GM21737 (cell line): ENCODE measurements at regions not wholly inside any gene's neighbourhood (a gene's known extent, or its start where the extent isn't known, plus 50 kb on each side); places are given as distances from the start of the nearest gene placed in this dataset.

Experiments
- ATAC-seq: cut with Tn5 transposase; IDR thresholded peaks from one replicate; pipeline ENCODE4 v1.9.1; 2021; ENCODE audit warnings: mild to moderate bottlenecking, moderate library complexity; ENCODE audit not compliant: unreplicated experiment

- ATAC-seq, result no peak
These were observed 132.8 kb upstream of the TCERG1L start for GRCh38 chr10:131444286-131444685.

- ATAC-seq, result no peak
These were observed 133.4 kb upstream of the TCERG1L start for GRCh38 chr10:131444862-131445461.

- no peak for ATAC-seq
These were observed 134.1 kb upstream of the TCERG1L start for GRCh38 chr10:131445623-131446022.

- ATAC-seq, result no peak
These were observed 134.7 kb upstream of the TCERG1L start for GRCh38 chr10:131446171-131446570.

DNA sequence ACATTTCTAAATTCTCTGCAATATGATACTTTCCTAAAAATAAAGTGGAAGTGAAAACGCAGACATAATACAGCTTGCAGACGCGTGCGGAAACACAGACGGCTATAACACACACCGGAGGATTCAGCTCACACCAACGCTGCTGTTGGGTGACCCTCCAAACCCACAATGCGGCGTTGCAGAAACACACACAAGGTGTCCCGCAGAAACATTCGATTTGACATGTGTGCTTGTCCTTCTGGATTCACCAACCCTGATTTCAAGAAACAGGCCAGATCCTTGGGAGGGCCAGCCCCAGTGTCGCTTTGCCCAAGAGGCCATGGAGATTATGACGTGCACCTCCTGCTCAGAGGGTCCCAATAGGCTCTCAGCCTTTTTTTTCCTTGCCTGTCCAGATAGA, 136.7 kb upstream of the TCERG1L start:
- no peak for ATAC-seq

- no peak for ATAC-seq
These were observed 137.4 kb upstream of the TCERG1L start for GRCh38 chr10:131448883-131449282.

- ATAC-seq, result no peak
These were observed 138.8 kb upstream of the TCERG1L start for GRCh38 chr10:131450216-131450765.

DNA sequence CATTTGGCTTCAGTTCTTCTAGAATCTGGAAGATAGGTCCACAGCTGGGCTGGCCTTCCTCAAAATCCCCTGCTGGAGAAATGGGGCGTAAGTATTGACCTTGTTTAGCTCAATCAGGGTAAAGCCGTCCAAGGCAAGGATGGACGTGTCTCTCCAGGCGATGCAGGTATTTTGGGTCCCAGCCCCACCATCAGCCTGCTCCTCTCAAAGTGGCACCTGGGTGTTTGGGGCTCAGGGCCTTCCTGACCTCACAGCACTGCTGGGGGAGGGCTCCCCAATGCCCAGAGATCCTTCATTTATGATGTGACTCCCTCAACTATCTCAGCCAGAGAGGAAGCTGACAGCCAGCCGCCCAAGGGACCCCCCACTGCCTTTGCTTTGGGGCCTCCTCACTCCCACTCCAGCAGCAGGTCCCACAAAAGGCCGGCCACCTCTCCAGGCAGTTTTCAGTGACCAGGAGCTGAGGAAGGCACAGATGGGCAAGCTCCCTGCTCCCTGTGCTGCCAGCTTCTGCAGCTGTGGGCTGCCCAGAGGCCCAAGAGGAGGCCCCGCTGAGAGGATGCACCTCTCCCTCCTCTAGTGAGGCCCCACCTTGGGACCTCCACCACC, 140.0 kb upstream of the TCERG1L start:
- ATAC-seq, result no peak

GRCh38 chr10:131452926-131453720, 141.6 kb upstream of the TCERG1L start:
- no peak for ATAC-seq

- ATAC-seq, result no peak
These were observed 142.5 kb upstream of the TCERG1L start for GRCh38 chr10:131453721-131454634.

DNA sequence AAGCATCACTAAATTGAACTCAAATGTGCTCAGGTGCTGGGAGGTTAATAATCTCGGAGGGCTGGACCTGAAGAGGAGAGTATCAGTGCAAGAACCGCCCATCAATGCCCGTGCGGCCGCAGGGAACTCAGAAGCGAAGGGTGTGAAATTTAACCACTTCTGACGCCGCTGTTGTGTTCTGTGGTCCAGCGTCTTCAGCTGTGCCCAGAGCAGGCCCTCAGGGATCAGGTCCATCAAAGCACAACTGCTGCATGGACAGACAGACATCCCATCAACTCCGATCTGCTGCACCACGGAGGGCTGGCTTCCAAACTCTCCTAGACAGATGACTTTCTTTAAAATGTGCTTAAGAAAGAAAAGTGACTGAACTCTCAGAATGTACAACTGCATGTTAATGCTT, 144.9 kb upstream of the TCERG1L start:
- no peak for ATAC-seq

GRCh38 chr10:131461093-131461492, 149.6 kb upstream of the TCERG1L start:
- no peak for ATAC-seq

DNA sequence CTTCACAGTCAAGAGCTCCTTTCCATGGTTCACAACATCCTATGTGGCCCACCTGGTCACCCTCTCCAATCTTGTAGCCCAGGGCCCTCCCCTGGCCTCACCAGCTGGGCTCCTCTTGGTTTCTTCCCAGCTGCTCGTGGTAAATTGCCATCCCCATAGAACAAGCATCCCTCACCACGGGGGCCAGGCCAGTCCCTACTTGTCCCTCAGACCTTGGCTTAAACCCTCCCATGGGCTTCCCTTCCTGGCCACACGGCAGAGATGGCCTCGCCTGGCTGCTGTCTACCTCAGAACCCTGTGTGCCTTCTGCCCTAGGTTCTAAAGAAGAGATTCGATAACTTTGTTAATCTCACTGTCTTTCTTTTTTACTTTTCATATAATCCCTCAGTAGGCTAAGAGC, 153.3 kb upstream of the TCERG1L start:
- no peak for ATAC-seq

DNA sequence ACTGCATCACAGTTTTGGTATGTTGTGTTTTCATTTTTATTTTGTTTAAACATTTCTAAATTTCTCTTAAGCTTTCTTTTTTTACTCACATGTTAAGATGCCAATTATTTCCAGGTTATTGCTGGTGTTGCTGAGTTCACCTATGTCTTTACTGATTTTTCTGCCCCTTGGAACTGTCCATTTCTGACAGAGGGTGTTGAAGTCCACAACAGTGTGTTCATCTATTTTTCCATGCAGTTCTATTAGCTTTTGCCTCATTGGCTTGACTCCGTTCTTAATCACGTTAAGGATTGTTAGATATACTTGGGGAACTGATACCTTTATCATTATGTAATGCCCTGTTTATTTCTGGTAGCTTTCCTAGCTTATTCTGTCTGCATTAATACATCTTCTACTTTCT, 158.0 kb upstream of the TCERG1L start:
- no peak for ATAC-seq

DNA sequence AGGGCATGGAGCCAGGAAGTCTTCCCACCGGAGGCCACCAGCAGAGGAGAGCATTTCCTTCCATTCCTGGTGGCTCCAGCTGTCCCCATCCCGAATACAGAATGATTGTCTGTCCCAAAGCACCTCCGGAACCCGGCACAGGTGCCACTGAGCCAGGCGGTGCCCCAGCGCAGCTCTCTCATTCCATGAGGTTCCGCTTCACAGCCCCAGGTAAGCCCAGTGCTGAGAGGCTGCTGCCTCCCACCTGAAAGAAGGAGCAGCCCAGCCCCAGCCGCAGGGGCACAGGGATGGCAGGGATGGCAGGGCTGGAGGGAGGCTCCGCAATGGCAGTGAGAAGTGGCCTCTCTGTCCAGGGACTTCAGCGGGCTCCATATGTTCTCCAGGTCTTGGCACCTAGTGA, 162.1 kb upstream of the TCERG1L start:
- ATAC-seq, result no peak

DNA sequence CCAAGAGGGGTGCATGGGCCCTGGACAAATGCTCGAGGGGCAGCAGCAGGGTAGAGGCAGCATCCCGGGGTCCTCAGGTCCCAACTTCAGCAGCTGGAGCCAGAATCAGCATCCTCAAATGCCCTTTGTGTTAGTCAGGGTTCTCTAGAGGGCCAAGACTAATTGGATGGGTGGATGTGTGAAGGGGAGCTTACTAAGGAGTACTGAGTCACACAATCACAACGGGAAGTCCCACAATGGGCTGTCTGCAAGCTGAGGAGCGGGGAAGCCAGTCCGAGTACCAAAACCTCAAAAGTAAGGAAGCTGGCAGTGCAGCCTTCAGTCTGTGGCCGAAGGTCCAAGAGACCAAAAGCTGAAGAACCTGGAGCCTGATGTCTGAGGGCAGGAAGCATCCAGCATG, 162.9 kb upstream of the TCERG1L start:
- no peak for ATAC-seq

DNA sequence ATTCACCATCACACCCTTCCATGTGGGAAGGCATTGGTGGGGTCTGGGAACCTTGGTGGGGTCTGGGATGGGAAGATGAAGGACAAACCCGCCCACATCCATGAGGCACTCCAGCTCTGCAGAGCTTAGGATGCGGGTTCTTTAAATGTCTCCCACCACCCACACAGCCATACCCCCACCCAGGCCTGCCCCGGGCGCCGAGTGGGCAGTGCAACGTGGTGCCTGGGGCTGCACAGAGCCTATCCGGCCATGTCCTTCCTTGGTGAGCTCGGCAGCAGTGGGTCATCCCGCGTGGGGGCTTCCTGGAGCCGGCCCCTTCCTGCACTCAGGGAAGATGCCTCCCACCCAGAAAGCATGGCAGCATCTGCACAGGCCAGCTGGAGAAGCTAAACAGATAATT, 163.5 kb upstream of the TCERG1L start:
- no peak for ATAC-seq

DNA sequence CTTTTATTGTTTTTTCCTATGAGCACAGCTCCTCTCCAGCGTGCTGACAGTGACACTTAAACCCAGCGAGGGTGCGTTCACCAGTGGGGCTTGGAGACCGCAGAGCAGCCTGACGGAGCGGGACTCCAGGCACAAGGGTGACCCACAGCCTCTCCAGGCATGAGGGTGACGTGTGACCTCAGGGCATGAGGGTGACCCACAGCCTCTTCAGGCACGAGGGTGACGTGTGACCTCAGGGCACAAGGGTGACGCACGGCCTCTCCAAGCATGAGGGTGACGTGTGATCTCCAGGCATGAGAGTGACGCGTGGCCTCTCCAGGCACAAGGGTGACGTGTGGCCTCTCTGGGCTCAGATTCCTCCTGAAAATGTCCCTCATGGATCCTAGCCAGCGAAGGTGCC, 164.3 kb upstream of the TCERG1L start:
- ATAC-seq, result no peak

GRCh38 chr10:131477457-131478121, 166.1 kb upstream of the TCERG1L start:
- no peak for ATAC-seq

- no peak for ATAC-seq
These were observed 167.0 kb upstream of the TCERG1L start for GRCh38 chr10:131478377-131478989.
